ENCODE measurements at regions not wholly inside any gene's neighbourhood (a gene's known extent, or its start where the extent isn't known, plus 50 kb on each side); places are given as distances from the start of the nearest gene placed in this dataset.

DNA sequence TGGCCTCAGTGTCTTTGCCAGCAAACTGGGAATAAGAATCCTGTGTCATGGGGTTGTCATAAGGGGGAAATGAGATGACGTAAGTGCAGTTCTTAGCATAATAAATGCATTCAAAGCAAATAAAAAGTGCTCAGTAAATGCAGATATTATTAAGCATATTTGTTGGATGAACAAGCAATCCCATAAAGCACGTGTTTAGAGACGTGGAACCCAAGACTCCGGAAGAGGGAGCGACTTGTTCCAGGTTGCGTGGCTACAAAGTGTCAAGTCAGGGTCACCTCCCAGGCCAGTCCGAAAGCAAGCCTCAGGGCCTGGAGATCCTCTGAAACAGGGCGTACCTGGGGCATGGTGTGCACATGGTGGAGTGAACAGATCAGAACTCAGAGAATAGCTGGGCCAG is 58.0 kb upstream of the LAPTM5 start:
- TF ChIP-seq, protein P1, sequence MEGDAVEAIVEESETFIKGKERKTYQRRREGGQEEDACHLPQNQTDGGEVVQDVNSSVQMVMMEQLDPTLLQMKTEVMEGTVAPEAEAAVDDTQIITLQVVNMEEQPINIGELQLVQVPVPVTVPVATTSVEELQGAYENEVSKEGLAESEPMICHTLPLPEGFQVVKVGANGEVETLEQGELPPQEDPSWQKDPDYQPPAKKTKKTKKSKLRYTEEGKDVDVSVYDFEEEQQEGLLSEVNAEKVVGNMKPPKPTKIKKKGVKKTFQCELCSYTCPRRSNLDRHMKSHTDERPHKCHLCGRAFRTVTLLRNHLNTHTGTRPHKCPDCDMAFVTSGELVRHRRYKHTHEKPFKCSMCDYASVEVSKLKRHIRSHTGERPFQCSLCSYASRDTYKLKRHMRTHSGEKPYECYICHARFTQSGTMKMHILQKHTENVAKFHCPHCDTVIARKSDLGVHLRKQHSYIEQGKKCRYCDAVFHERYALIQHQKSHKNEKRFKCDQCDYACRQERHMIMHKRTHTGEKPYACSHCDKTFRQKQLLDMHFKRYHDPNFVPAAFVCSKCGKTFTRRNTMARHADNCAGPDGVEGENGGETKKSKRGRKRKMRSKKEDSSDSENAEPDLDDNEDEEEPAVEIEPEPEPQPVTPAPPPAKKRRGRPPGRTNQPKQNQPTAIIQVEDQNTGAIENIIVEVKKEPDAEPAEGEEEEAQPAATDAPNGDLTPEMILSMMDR (IDR thresholded peaks at IDR 0.05 in 2 of 3, conservative IDR thresholded peaks at IDR 0.05 in 1 of 3; ENCODE audit: control insufficient read depth in 2 of 3, extremely low read depth in 1 of 3, insufficient read depth in 1 of 3, low read depth in 3 of 3, low read length in 3 of 3), result no peak
- no peak for TF ChIP-seq SMAD1 (IDR thresholded peaks at IDR 0.05; ENCODE audit: low read depth, partially characterized antibody)
- TF ChIP-seq NFYB (IDR thresholded peaks at IDR 0.05; ENCODE audit: insufficient read depth, low read depth, low read length), result no peak
- no peak for TF ChIP-seq MTA3 (IDR thresholded peaks at IDR 0.05; ENCODE audit: borderline replicate concordance, low read length)
- TF ChIP-seq, protein P2, sequence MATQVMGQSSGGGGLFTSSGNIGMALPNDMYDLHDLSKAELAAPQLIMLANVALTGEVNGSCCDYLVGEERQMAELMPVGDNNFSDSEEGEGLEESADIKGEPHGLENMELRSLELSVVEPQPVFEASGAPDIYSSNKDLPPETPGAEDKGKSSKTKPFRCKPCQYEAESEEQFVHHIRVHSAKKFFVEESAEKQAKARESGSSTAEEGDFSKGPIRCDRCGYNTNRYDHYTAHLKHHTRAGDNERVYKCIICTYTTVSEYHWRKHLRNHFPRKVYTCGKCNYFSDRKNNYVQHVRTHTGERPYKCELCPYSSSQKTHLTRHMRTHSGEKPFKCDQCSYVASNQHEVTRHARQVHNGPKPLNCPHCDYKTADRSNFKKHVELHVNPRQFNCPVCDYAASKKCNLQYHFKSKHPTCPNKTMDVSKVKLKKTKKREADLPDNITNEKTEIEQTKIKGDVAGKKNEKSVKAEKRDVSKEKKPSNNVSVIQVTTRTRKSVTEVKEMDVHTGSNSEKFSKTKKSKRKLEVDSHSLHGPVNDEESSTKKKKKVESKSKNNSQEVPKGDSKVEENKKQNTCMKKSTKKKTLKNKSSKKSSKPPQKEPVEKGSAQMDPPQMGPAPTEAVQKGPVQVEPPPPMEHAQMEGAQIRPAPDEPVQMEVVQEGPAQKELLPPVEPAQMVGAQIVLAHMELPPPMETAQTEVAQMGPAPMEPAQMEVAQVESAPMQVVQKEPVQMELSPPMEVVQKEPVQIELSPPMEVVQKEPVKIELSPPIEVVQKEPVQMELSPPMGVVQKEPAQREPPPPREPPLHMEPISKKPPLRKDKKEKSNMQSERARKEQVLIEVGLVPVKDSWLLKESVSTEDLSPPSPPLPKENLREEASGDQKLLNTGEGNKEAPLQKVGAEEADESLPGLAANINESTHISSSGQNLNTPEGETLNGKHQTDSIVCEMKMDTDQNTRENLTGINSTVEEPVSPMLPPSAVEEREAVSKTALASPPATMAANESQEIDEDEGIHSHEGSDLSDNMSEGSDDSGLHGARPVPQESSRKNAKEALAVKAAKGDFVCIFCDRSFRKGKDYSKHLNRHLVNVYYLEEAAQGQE (IDR thresholded peaks at IDR 0.05; ENCODE audit: low read depth, low read length), result no peak
- TF ChIP-seq SPI1 (IDR thresholded peaks at IDR 0.05; ENCODE audit: borderline replicate concordance, insufficient read depth, low read depth, low read length), result no peak
- TF ChIP-seq ZSCAN29 (IDR thresholded peaks at IDR 0.05), result no peak
- TF ChIP-seq EZH2 (IDR thresholded peaks at IDR 0.05; ENCODE audit: borderline replicate concordance, control insufficient read depth, low read depth, low read length), result no peak
- TF ChIP-seq HCFC1 (IDR thresholded peaks at IDR 0.05; ENCODE audit: low read length), result no peak
- no peak for TF ChIP-seq POLR2AphosphoS5 (IDR thresholded peaks at IDR 0.05; ENCODE audit: low read length)

Data from GM12878 (cell line).